Sigmoid colon (tissue), 4 donors: ENCODE measurements at regions not wholly inside any gene's neighbourhood (a gene's known extent, or its start where the extent isn't known, plus 50 kb on each side); places are given as distances from the start of the nearest gene placed in this dataset.

Experiments used
- CTCF ChIP-seq, 4 experiments: fragments of 450-650 bp in 3 of 4; fragments of 200-600 bp in 1 of 4; IDR thresholded peaks; one replicate each; pipeline ENCODE4 v1.5.1; 2016 to 2019; ENCODE audit warnings: antibody characterized with exemption in 4 of 4, mild to moderate bottlenecking in 3 of 4, moderate library complexity in 2 of 4
- EP300 ChIP-seq, 4 donors: sonication (generic); formaldehyde crosslinking; IDR thresholded peaks; one replicate each; pipeline ENCODE4 v1.6.1; 2017; ENCODE audit warnings: antibody characterized with exemption in 4 of 4
- POLR2A ChIP-seq, 2 donors: fragments of 450-650 bp; IDR thresholded peaks; one replicate each; pipeline ENCODE4 v1.6.1; 2016; ENCODE audit warnings: antibody characterized with exemption in 2 of 2, mild to moderate bottlenecking in 2 of 2, moderate library complexity in 2 of 2
- POLR2AphosphoS5 ChIP-seq, 4 donors: sonication (generic); formaldehyde crosslinking; IDR thresholded peaks; one replicate each; pipeline ENCODE4 v1.6.1; 2017; ENCODE audit warnings: antibody characterized with exemption in 4 of 4

- TF ChIP-seq CTCF (IDR thresholded peaks at IDR 0.05) (no peak), EP300 (IDR thresholded peaks at IDR 0.05) (no peak), POLR2A (IDR thresholded peaks at IDR 0.05) (no peak), POLR2AphosphoS5 (IDR thresholded peaks at IDR 0.05) (no peak)
Measured at GRCh38 chr1:201690528-201690927, 138.4 kb upstream of the IPO9 start.
